C4-2B (cell line): ENCODE measurements at regions not wholly inside any gene's neighbourhood (a gene's known extent, or its start where the extent isn't known, plus 50 kb on each side); places are given as distances from the start of the nearest gene placed in this dataset.

ENCODE experiments used
- CTCF ChIP-seq: fragments of 450-650 bp; conservative IDR thresholded peaks from 2 replicates; pipeline ENCODE4 v1.5.1; 2017; ENCODE audit warnings: mild to moderate bottlenecking
- ZFX ChIP-seq: fragments of 450-650 bp; IDR thresholded peaks from 2 replicates; pipeline ENCODE4 v1.6.1; 2017

GRCh38 chr2:163953390-163953907 is 217.6 kb upstream of the FIGN start:
- TF ChIP-seq CTCF (no peak), ZFX (no peak)
